Neural progenitor cell (in vitro differentiated cells): ENCODE measurements at regions not wholly inside any gene's neighbourhood (a gene's known extent, or its start where the extent isn't known, plus 50 kb on each side); places are given as distances from the start of the nearest gene placed in this dataset.

Source experiments
- DNase-seq: peaks from one replicate; pipeline ENCODE4 v3.0.0-alpha.2; 2016; ENCODE audit warnings: low spot score
- H2AFZ ChIP-seq: fragments of 200-600 bp; sonication (generic); replicated peaks from 2 replicates; pipeline ENCODE4 v1.6.1; 2016; ENCODE audit warnings: antibody characterized with exemption
- H3F3A ChIP-seq: fragments of 200-600 bp; sonication (generic); 2 replicates; pipeline ENCODE4 v1.6.1; 2016; ENCODE audit warnings: antibody characterized with exemption, low read depth
- H3K27ac ChIP-seq: fragments of 200-600 bp; sonication (generic); 2 replicates; pipeline ENCODE4 v1.5.1; 2016; ENCODE audit warnings: mild to moderate bottlenecking
- H3K27me3 ChIP-seq: fragments of 200-600 bp; sonication (generic); 2 replicates; pipeline ENCODE4 v1.6.1; 2016; ENCODE audit warnings: mild to moderate bottlenecking, moderate library complexity
- H3K36me3 ChIP-seq: fragments of 200-600 bp; sonication (generic); 2 replicates; pipeline ENCODE4 v1.5.1; 2016
- H3K4me1 ChIP-seq: fragments of 200-600 bp; sonication (generic); 2 replicates; pipeline ENCODE4 v1.6.1; 2016; ENCODE audit warnings: mixed run types
- H3K4me2 ChIP-seq: fragments of 200-600 bp; sonication (generic); 2 replicates; pipeline ENCODE4 v1.6.1; 2016
- H3K4me3 ChIP-seq: fragments of 200-600 bp; sonication (generic); 2 replicates; pipeline ENCODE4 v1.5.1; 2016
- H3K79me2 ChIP-seq: fragments of 200-600 bp; sonication (generic); 2 replicates; pipeline ENCODE4 v1.6.1; 2016; ENCODE audit warnings: low read depth
- H3K9ac ChIP-seq: fragments of 200-600 bp; sonication (generic); 2 replicates; pipeline ENCODE4 v1.6.1; 2016
- H3K9me3 ChIP-seq: fragments of 200-600 bp; sonication (generic); 2 replicates; pipeline ENCODE4 v1.5.1; 2016; ENCODE audit warnings: low read depth
- H4K20me1 ChIP-seq: fragments of 200-600 bp; sonication (generic); 2 replicates; pipeline ENCODE4 v1.6.1; 2016; ENCODE audit warnings: low read depth
- H3K27ac Mint-ChIP-seq: 3 replicates; pipeline ENCODE4 v1.8.0; 2021; ENCODE audit warnings: mixed read lengths
- H3K27me3 Mint-ChIP-seq: 2 replicates; pipeline ENCODE4 v1.8.0; 2022; ENCODE audit warnings: low read depth, mild to moderate bottlenecking, inconsistent platforms, moderate library complexity, mixed read lengths; ENCODE audit not compliant: insufficient read depth
- H3K36me3 Mint-ChIP-seq: 3 replicates; pipeline ENCODE4 v1.8.0; 2021; ENCODE audit warnings: mixed read lengths
- H3K4me1 Mint-ChIP-seq: 3 replicates; pipeline ENCODE4 v1.8.0; 2021; ENCODE audit warnings: mixed read lengths
- H3K4me3 Mint-ChIP-seq: 3 replicates; pipeline ENCODE4 v1.8.0; 2021; ENCODE audit warnings: mild to moderate bottlenecking, moderate library complexity, mixed read lengths
- H3K9me3 Mint-ChIP-seq: 3 replicates; pipeline ENCODE4 v1.8.0; 2020; ENCODE audit warnings: mixed read lengths
- EZH2 ChIP-seq: fragments of 200-600 bp; sonication (generic); IDR thresholded peaks from 2 replicates; pipeline ENCODE4 v1.6.1; 2017; ENCODE audit warnings: antibody characterized with exemption, mild to moderate bottlenecking, moderate library complexity
- EZH2phosphoT487 ChIP-seq: fragments of 200-600 bp; sonication (generic); IDR thresholded peaks from 2 replicates; pipeline ENCODE4 v1.6.1; 2017; ENCODE audit warnings: antibody characterized with exemption
- TF ChIP-seq, protein P1 (sequence below): fragments of 200-600 bp; sonication (generic); IDR thresholded peaks from 2 replicates; pipeline ENCODE4 v1.5.1; 2017; ENCODE audit warnings: antibody characterized with exemption, mild to moderate bottlenecking

DNA sequence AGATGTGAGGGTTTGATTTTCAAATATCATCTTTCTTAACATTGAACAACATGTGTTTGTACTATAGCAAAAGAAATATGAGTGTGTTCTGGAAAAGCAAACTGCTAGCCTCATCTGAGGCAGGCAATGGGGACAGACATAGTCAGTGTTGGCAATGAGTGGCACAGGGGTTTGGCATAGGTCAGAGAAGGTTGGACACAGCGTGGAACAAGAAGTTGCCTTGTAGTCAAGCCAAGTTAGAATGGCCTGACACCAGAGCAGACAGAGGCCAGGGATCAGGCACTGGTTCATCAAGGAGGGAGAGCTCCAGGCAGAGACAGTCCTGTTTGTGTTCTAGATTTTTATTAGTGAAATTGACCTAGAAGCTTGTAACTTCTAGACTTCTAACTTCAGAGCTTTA lies 100.8 kb upstream of the TANK start:
- H3K4me1 Mint-ChIP-seq = peaks cover 4% of the 10 kb centered on the region
- H3K27me3 Mint-ChIP-seq = peaks cover 2% of the 10 kb centered on the region

GRCh38 chr2:161061786-161062185 lies 98.4 kb upstream of the TANK start:
- Histone ChIP-seq H3K27me3 (no peaks in the 10 kb centered on the region), H3F3A (no peaks in the 10 kb centered on the region), H3K79me2 (no peaks in the 10 kb centered on the region), H3K27ac (no peak overlapping the region), H3K36me3 (no peaks in the 10 kb centered on the region), H3K4me1 (no peaks in the 10 kb centered on the region), H2AFZ (no peak overlapping the region), H3K4me2 (no peak overlapping the region), H3K4me3 (no peak overlapping the region), H3K9me3 (no peaks in the 10 kb centered on the region), H3K9ac (no peak overlapping the region), H4K20me1 (no peaks in the 10 kb centered on the region)
- TF ChIP-seq EZH2 = no peak
- no peak for TF ChIP-seq EZH2phosphoT487
- TF ChIP-seq, protein P1, sequence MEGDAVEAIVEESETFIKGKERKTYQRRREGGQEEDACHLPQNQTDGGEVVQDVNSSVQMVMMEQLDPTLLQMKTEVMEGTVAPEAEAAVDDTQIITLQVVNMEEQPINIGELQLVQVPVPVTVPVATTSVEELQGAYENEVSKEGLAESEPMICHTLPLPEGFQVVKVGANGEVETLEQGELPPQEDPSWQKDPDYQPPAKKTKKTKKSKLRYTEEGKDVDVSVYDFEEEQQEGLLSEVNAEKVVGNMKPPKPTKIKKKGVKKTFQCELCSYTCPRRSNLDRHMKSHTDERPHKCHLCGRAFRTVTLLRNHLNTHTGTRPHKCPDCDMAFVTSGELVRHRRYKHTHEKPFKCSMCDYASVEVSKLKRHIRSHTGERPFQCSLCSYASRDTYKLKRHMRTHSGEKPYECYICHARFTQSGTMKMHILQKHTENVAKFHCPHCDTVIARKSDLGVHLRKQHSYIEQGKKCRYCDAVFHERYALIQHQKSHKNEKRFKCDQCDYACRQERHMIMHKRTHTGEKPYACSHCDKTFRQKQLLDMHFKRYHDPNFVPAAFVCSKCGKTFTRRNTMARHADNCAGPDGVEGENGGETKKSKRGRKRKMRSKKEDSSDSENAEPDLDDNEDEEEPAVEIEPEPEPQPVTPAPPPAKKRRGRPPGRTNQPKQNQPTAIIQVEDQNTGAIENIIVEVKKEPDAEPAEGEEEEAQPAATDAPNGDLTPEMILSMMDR = no peak
- Mint-ChIP-seq H3K4me3 (no peak overlapping the region), H3K36me3 (no peaks in the 10 kb centered on the region), H3K27me3 (peaks cover 2% of the 10 kb centered on the region), H3K4me1 (peaks cover 4% of the 10 kb centered on the region), H3K9me3 (no peaks in the 10 kb centered on the region), H3K27ac (no peak overlapping the region)
- no peak for DNase-seq

More for the DNA sequence above, 100.8 kb upstream of the TANK start:
- no peak overlapping the region for H3K9ac ChIP-seq
- no peaks in the 10 kb centered on the region for H3K9me3 ChIP-seq
- no peak overlapping the region for H3K4me2 ChIP-seq
- H3K4me3 ChIP-seq = no peak overlapping the region
- Mint-ChIP-seq H3K27ac (no peak overlapping the region), H3K4me3 (no peak overlapping the region), H3K9me3 (no peaks in the 10 kb centered on the region), H3K36me3 (no peaks in the 10 kb centered on the region)
- no peaks in the 10 kb centered on the region for H3K27me3 ChIP-seq
- H4K20me1 ChIP-seq = no peaks in the 10 kb centered on the region
- H3F3A ChIP-seq = no peaks in the 10 kb centered on the region
- H3K4me1 ChIP-seq = no peaks in the 10 kb centered on the region
- no peak for DNase-seq
- no peaks in the 10 kb centered on the region for H3K79me2 ChIP-seq
- TF ChIP-seq, protein P1 = no peak
- TF ChIP-seq EZH2phosphoT487 (no peak), EZH2 (no peak)
- no peak overlapping the region for H3K27ac ChIP-seq
- H3K36me3 ChIP-seq = no peaks in the 10 kb centered on the region
- no peak overlapping the region for H2AFZ ChIP-seq

- Histone ChIP-seq H3K27ac (no peak overlapping the region), H3K27me3 (no peaks in the 10 kb centered on the region), H3K9ac (no peak overlapping the region), H3K4me2 (no peak overlapping the region), H2AFZ (peak overlapping the region; percentile 71), H3K9me3 (no peaks in the 10 kb centered on the region), H3K4me1 (no peaks in the 10 kb centered on the region), H3F3A (no peaks in the 10 kb centered on the region), H4K20me1 (no peaks in the 10 kb centered on the region), H3K4me3 (no peak overlapping the region), H3K79me2 (no peaks in the 10 kb centered on the region), H3K36me3 (no peaks in the 10 kb centered on the region)
- Mint-ChIP-seq H3K36me3 (no peaks in the 10 kb centered on the region), H3K4me1 (peaks cover 4% of the 10 kb centered on the region), H3K4me3 (no peak overlapping the region), H3K27ac (no peak overlapping the region), H3K27me3 (peaks cover 2% of the 10 kb centered on the region), H3K9me3 (no peaks in the 10 kb centered on the region)
- no peak for TF ChIP-seq EZH2
- no peak for TF ChIP-seq EZH2phosphoT487
- TF ChIP-seq, protein P1 = peak; percentile 94
- DNase-seq = peak; percentile 85
These were observed 96.9 kb upstream of the TANK start for GRCh38 chr2:161063157-161063945.
